ENCODE measurements at regions not wholly inside any gene's neighbourhood (a gene's known extent, or its start where the extent isn't known, plus 50 kb on each side); places are given as distances from the start of the nearest gene placed in this dataset.
"Not testable (repeated sequence)": the region's sequence is repeated elsewhere in the genome, so short reads cannot be mapped to it uniquely, and the experiment has no call there.

- no peak for TF ChIP-seq ZNF518A (tag by site-specific recombination; conservative IDR thresholded peaks at IDR 0.05; ENCODE audit: low read depth)
Measured at GRCh38 chr12:59345406-59345805, 250.4 kb upstream of the SLC16A7 start (continued).

- H3K4me3 ChIP-seq (ENCODE audit: low read depth, low read length), result no peak overlapping the region
- no peaks in the 10 kb centered on the region for H3K36me3 ChIP-seq (ENCODE audit: control insufficient read depth in 2 of 2, insufficient read depth in 1 of 2, low read length in 2 of 2)
- no peak overlapping the region for H3K27ac ChIP-seq (ENCODE audit: extremely low read depth, low read depth, low read length)
- no peaks in the 10 kb centered on the region for H3K9me3 ChIP-seq (ENCODE audit: control insufficient read depth, insufficient read depth, low read depth, low read length)
- TF ChIP-seq ZFP41 (tag by site-specific recombination; IDR thresholded peaks at IDR 0.05; ENCODE audit: borderline replicate concordance), result no peak
- TF ChIP-seq EGR2 (tag by site-specific recombination; IDR thresholded peaks at IDR 0.05; ENCODE audit: low read depth), result no peak
- POLR2A ChIA-PET, result no interaction called here
- CTCF ChIA-PET, result interaction anchor here (0.9 kb wide), 1 partner anchor 465 kb away, joined by 3 read pairs; no protein-coding TSS in a partner anchor
- no peaks in the 10 kb centered on the region for H3K4me1 ChIP-seq (ENCODE audit: control insufficient read depth, insufficient read depth, low read length)
Measured at GRCh38 chr12:59344224-59344623, 251.6 kb upstream of the SLC16A7 start.

- POLR2A ChIA-PET, result no interaction called here
- H3K4me3 ChIP-seq (ENCODE audit: low read depth, low read length), result no peak overlapping the region
- H3K4me1 ChIP-seq (ENCODE audit: control insufficient read depth, insufficient read depth, low read length), result no peaks in the 10 kb centered on the region
- CTCF ChIA-PET, result no interaction called here
- TF ChIP-seq ZNF561 (tag by site-specific recombination; IDR thresholded peaks at IDR 0.05; ENCODE audit: borderline replicate concordance) (no peak), ZNF157 (tag by site-specific recombination; IDR thresholded peaks at IDR 0.05) (no peak), ZNF521 (tag by site-specific recombination; IDR thresholded peaks at IDR 0.05) (no peak), ZNF350 (tag by site-specific recombination; IDR thresholded peaks at IDR 0.05) (no peak), ZNF133 (tag by site-specific recombination; IDR thresholded peaks at IDR 0.05) (no peak), ZNF433 (tag by site-specific recombination; IDR thresholded peaks at IDR 0.05; ENCODE audit: low read depth) (no peak), GLI2 (tag by site-specific recombination; IDR thresholded peaks at IDR 0.05; ENCODE audit: borderline replicate concordance, low read depth) (no peak), ZNF654 (tag by site-specific recombination; IDR thresholded peaks at IDR 0.05; ENCODE audit: low read depth) (no peak), PRDM10 (tag by site-specific recombination; IDR thresholded peaks at IDR 0.05) (no peak), MYNN (tag by site-specific recombination; IDR thresholded peaks at IDR 0.05; ENCODE audit: borderline replicate concordance) (no peak), ZFP69B (tag by site-specific recombination; IDR thresholded peaks at IDR 0.05) (no peak), FEZF1 (tag by site-specific recombination; IDR thresholded peaks at IDR 0.05) (no peak), ZNF704 (tag by site-specific recombination; IDR thresholded peaks at IDR 0.05) (no peak), INSM2 (tag by site-specific recombination; IDR thresholded peaks at IDR 0.05) (no peak)
- no peaks in the 10 kb centered on the region for H3K36me3 ChIP-seq (ENCODE audit: control insufficient read depth in 2 of 2, insufficient read depth in 1 of 2, low read length in 2 of 2)
- no peak overlapping the region for H3K27ac ChIP-seq (ENCODE audit: extremely low read depth, low read depth, low read length)
- H3K9me3 ChIP-seq (ENCODE audit: control insufficient read depth, insufficient read depth, low read depth, low read length), result no peaks in the 10 kb centered on the region
Measured at GRCh38 chr12:59329462-59329861, 266.4 kb upstream of the SLC16A7 start.

GRCh38 chr12:59328395-59329075 is 267.3 kb upstream of the SLC16A7 start:
- POLR2A ChIA-PET; CTCF ChIA-PET; H3K4me1 ChIP-seq (ENCODE audit: control insufficient read depth, insufficient read depth, low read length); H3K9me3 ChIP-seq (ENCODE audit: control insufficient read depth, insufficient read depth, low read depth, low read length); H3K36me3 ChIP-seq (ENCODE audit: control insufficient read depth in 2 of 2, insufficient read depth in 1 of 2, low read length in 2 of 2); H3K27ac ChIP-seq (ENCODE audit: extremely low read depth, low read depth, low read length); H3K4me3 ChIP-seq (ENCODE audit: low read depth, low read length): not testable (repeated sequence)
